ENCODE measurements at regions not wholly inside any gene's neighbourhood (a gene's known extent, or its start where the extent isn't known, plus 50 kb on each side); places are given as distances from the start of the nearest gene placed in this dataset.

- no peak for DNase-seq (ENCODE audit: low read depth, low spot score)
- H3K9me3 Mint-ChIP-seq, result no peaks in the 10 kb centered on the region
- no peaks in the 10 kb centered on the region for H3K27me3 Mint-ChIP-seq (ENCODE audit: low read depth)
- no peak for TF ChIP-seq CTCF (conservative IDR thresholded peaks at IDR 0.05)
- H3K36me3 Mint-ChIP-seq (ENCODE audit: low read depth), result no peaks in the 10 kb centered on the region
- H3K4me3 Mint-ChIP-seq, result no peak overlapping the region
- no peak overlapping the region for H3K27ac Mint-ChIP-seq (ENCODE audit: unreplicated experiment)
- H3K4me1 Mint-ChIP-seq, result no peaks in the 10 kb centered on the region
Observed at GRCh38 chr10:129331207-129331838, 135.7 kb upstream of the MGMT start.

GRCh38 chr10:129331839-129332220 lies 135.2 kb upstream of the MGMT start:
- no peaks in the 10 kb centered on the region for H3K36me3 Mint-ChIP-seq (ENCODE audit: low read depth)
- no peaks in the 10 kb centered on the region for H3K27me3 Mint-ChIP-seq (ENCODE audit: low read depth)
- no peaks in the 10 kb centered on the region for H3K9me3 Mint-ChIP-seq
- H3K4me1 Mint-ChIP-seq, result no peaks in the 10 kb centered on the region
- DNase-seq (ENCODE audit: low read depth, low spot score), result no peak
- TF ChIP-seq CTCF (conservative IDR thresholded peaks at IDR 0.05), result no peak
- no peak overlapping the region for H3K4me3 Mint-ChIP-seq
- H3K27ac Mint-ChIP-seq (ENCODE audit: unreplicated experiment), result no peak overlapping the region

GRCh38 chr10:129332476-129332875 lies 134.6 kb upstream of the MGMT start:
- Mint-ChIP-seq H3K4me3 (no peak overlapping the region), H3K27me3 (ENCODE audit: low read depth) (no peaks in the 10 kb centered on the region), H3K9me3 (no peaks in the 10 kb centered on the region), H3K27ac (ENCODE audit: unreplicated experiment) (no peak overlapping the region), H3K36me3 (ENCODE audit: low read depth) (no peaks in the 10 kb centered on the region), H3K4me1 (no peaks in the 10 kb centered on the region)
- peak; percentile 16 for DNase-seq (ENCODE audit: low read depth, low spot score)
- TF ChIP-seq CTCF (conservative IDR thresholded peaks at IDR 0.05), result peak; percentile 53

- Mint-ChIP-seq H3K27me3 (ENCODE audit: low read depth) (no peaks in the 10 kb centered on the region), H3K4me1 (no peaks in the 10 kb centered on the region), H3K4me3 (no peak overlapping the region), H3K9me3 (no peaks in the 10 kb centered on the region), H3K27ac (ENCODE audit: unreplicated experiment) (peak overlapping the region; percentile 65), H3K36me3 (ENCODE audit: low read depth) (no peaks in the 10 kb centered on the region)
- no peak for DNase-seq (ENCODE audit: low read depth, low spot score)
- no peak for TF ChIP-seq CTCF (conservative IDR thresholded peaks at IDR 0.05)
Observed at GRCh38 chr10:129333706-129334105, 133.3 kb upstream of the MGMT start.

- Mint-ChIP-seq H3K4me3 (no peak overlapping the region), H3K27me3 (ENCODE audit: low read depth) (no peaks in the 10 kb centered on the region), H3K4me1 (no peaks in the 10 kb centered on the region), H3K9me3 (no peaks in the 10 kb centered on the region), H3K36me3 (ENCODE audit: low read depth) (no peaks in the 10 kb centered on the region), H3K27ac (ENCODE audit: unreplicated experiment) (no peak overlapping the region)
- TF ChIP-seq CTCF (conservative IDR thresholded peaks at IDR 0.05), result no peak
- DNase-seq (ENCODE audit: low read depth, low spot score), result no peak
Observed at GRCh38 chr10:129334266-129334665, 132.8 kb upstream of the MGMT start.

All from neural crest cell (in vitro differentiated cells).